Kidney (tissue), 13 donors: ENCODE measurements at regions not wholly inside any gene's neighbourhood (a gene's known extent, or its start where the extent isn't known, plus 50 kb on each side); places are given as distances from the start of the nearest gene placed in this dataset.

Experiments
- DNase-seq, 5 donors: peaks; one replicate each; pipeline ENCODE4 v3.0.0-alpha.2; 2013 to 2020
- FAIRE-seq: peaks from 2 replicates; lab custom pipeline; 2012; peaks lifted over from hg19 to GRCh38; lab: Jason Lieb, UNC
- H3K27ac ChIP-seq, 2 donors: one replicate each; pipeline ENCODE4 v1.7.0; 2013; ENCODE audit warnings: low read depth in 2 of 2, low read length in 2 of 2, inconsistent platforms in 1 of 2
- H3K27me3 ChIP-seq: one replicate; pipeline ENCODE4 v1.7.1; 2013; ENCODE audit warnings: low read length, inconsistent platforms; ENCODE audit not compliant: control insufficient read depth, insufficient read depth
- H3K36me3 ChIP-seq, 3 donors: one replicate each; pipeline versions ENCODE4 v1.7.0 to v1.7.1; 2013; ENCODE audit warnings: low read length in 3 of 3, control low read depth in 1 of 3, inconsistent platforms in 1 of 3; ENCODE audit not compliant: insufficient read depth in 3 of 3, control insufficient read depth in 2 of 3
- H3K4me1 ChIP-seq, 3 donors: one replicate each; pipeline versions ENCODE4 v1.7.0 to v1.7.1; 2013; ENCODE audit warnings: low read length in 3 of 3, inconsistent platforms in 1 of 3, low read depth in 1 of 3; ENCODE audit not compliant: control insufficient read depth in 2 of 3, insufficient read depth in 2 of 3
- H3K4me3 ChIP-seq, 3 donors: one replicate each; pipeline versions ENCODE4 v1.7.0 to v1.8.1; 2013; ENCODE audit warnings: low read length in 3 of 3, control low read depth in 1 of 3, inconsistent platforms in 1 of 3
- H3K9ac ChIP-seq, 3 donors: one replicate each; pipeline versions ENCODE4 v1.7.0 to v1.7.1; 2013; ENCODE audit warnings: low read length in 3 of 3, control low read depth in 1 of 3, inconsistent platforms in 1 of 3
- H3K9me3 ChIP-seq, 3 donors: one replicate each; pipeline versions ENCODE4 v1.7.0 to v1.7.1; 2013; ENCODE audit warnings: low read length in 3 of 3, control low read depth in 1 of 3, inconsistent platforms in 1 of 3; ENCODE audit not compliant: control insufficient read depth in 2 of 3, insufficient read depth in 1 of 3
- intact Hi-C: fragments of 100-400 bp; cut with DNase I; formaldehyde crosslinking; loops from one replicate; pipeline ENCODE4 v1.11.1; 2022
- TF ChIP-seq, protein P1 (sequence below): IDR thresholded peaks from 3 replicates; pipeline ENCODE4 v1.5.1; 2012; ENCODE audit warnings: mild to moderate bottlenecking, moderate library complexity, borderline replicate concordance; ENCODE audit not compliant: insufficient read depth; ENCODE audit errors: extremely low read depth
- donor health status: control.
- donor health status: control.
- donor health status: control.
- donor health status: control.
- donor health status: control.
- donor health status: DM: yes; HTN: yes; CAD: no.
- donor health status: Normal renal cell carcinoma (clear cell type).

- Histone ChIP-seq H3K27ac (no peak overlapping the region), H3K4me3 (no peak overlapping the region), H3K9me3 (no peaks in the 10 kb centered on the region), H3K36me3 (no peaks in the 10 kb centered on the region), H3K27me3 (no peaks in the 10 kb centered on the region), H3K4me1 (no peaks in the 10 kb centered on the region), H3K9ac (no peak overlapping the region)
- TF ChIP-seq, protein P1, sequence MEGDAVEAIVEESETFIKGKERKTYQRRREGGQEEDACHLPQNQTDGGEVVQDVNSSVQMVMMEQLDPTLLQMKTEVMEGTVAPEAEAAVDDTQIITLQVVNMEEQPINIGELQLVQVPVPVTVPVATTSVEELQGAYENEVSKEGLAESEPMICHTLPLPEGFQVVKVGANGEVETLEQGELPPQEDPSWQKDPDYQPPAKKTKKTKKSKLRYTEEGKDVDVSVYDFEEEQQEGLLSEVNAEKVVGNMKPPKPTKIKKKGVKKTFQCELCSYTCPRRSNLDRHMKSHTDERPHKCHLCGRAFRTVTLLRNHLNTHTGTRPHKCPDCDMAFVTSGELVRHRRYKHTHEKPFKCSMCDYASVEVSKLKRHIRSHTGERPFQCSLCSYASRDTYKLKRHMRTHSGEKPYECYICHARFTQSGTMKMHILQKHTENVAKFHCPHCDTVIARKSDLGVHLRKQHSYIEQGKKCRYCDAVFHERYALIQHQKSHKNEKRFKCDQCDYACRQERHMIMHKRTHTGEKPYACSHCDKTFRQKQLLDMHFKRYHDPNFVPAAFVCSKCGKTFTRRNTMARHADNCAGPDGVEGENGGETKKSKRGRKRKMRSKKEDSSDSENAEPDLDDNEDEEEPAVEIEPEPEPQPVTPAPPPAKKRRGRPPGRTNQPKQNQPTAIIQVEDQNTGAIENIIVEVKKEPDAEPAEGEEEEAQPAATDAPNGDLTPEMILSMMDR: no peak
- no peak for DNase-seq
- intact Hi-C loops: no loop called here
- no peak for FAIRE-seq
Observed at GRCh38 chr3:44036850-44037249, 204.8 kb upstream of the TOPAZ1 start.

GRCh38 chr3:44039006-44039405 lies 202.7 kb upstream of the TOPAZ1 start:
- no peaks in the 10 kb centered on the region for H3K36me3 ChIP-seq
- intact Hi-C loops: no loop called here
- no peaks in the 10 kb centered on the region for H3K9me3 ChIP-seq
- H3K4me1 ChIP-seq: no peaks in the 10 kb centered on the region
- no peaks in the 10 kb centered on the region for H3K27me3 ChIP-seq
- DNase-seq (no peak), FAIRE-seq (no peak)
- H3K27ac ChIP-seq: no peak overlapping the region
- no peak overlapping the region for H3K4me3 ChIP-seq
- TF ChIP-seq, protein P1: no peak
- H3K9ac ChIP-seq: no peak overlapping the region

GRCh38 chr3:44041726-44042125 lies 200.0 kb upstream of the TOPAZ1 start:
- Histone ChIP-seq H3K9me3 (no peaks in the 10 kb centered on the region), H3K36me3 (no peaks in the 10 kb centered on the region), H3K4me3 (no peak overlapping the region), H3K27ac (no peak overlapping the region), H3K9ac (no peak overlapping the region), H3K27me3 (no peaks in the 10 kb centered on the region), H3K4me1 (no peaks in the 10 kb centered on the region)
- intact Hi-C loops: no loop called here
- no peak for DNase-seq
- FAIRE-seq: no peak
- TF ChIP-seq, protein P1: no peak

DNA sequence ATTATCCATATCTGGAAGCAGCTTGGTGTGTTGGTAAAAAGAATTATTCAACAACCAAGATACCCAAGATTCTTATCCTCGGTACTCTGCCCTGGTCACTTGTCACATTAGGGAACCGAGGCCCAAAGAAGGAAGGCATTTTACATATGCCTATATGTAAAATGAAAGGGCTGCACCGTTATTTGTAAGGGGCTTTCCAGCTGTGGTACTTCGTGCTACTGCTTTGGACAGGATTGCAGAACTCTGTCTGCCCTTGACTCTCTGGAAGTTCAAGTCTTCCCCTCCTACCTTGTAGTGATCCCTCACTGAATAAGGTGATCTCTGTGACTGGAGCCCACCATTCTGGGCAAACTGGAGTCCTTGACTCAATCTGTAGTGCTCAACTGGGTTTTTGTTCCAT lies 198.9 kb upstream of the TOPAZ1 start:
- no peaks in the 10 kb centered on the region for H3K4me1 ChIP-seq
- no peaks in the 10 kb centered on the region for H3K27me3 ChIP-seq
- DNase-seq: no peak
- H3K27ac ChIP-seq: no peak overlapping the region
- no peak overlapping the region for H3K9ac ChIP-seq
- TF ChIP-seq, protein P1: no peak
- H3K4me3 ChIP-seq: no peak overlapping the region
- intact Hi-C loops: no loop called here
- no peaks in the 10 kb centered on the region for H3K36me3 ChIP-seq
- H3K9me3 ChIP-seq: no peaks in the 10 kb centered on the region
- no peak for FAIRE-seq
